ENCODE measurements at regions not wholly inside any gene's neighbourhood (a gene's known extent, or its start where the extent isn't known, plus 50 kb on each side); places are given as distances from the start of the nearest gene placed in this dataset.
"Not testable (repeated sequence)": the region's sequence is repeated elsewhere in the genome, so short reads cannot be mapped to it uniquely, and the experiment has no call there.

DNA sequence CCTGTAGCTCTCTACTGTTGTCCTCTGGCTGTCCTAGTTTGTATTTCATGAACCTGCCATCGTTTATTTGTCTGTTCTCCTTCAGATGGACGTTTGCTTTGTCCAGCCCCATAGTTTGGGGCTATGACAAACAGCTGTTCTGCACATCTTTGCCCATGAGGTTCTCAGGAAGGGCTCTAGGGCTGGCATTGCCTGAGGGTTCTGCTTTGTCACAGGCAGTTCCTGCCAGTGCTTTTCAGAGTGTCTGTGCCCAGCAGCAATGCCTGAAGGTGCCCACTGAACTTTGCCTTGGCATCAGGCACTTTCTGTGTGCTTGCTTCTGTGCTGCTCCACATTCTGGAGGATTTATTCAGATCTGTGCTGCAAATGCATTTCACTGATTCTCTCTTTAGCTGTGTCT is 361.3 kb downstream of the TMEM121 start:
- peaks cover 74% of the 10 kb centered on the region for H3K9me3 ChIP-seq (ENCODE audit: insufficient read depth, low read depth, low read length)
- H3K4me3 ChIP-seq (ENCODE audit: low read length): no peak overlapping the region
- no peak overlapping the region for H3K27ac ChIP-seq (ENCODE audit: low read length)
- no peaks in the 10 kb centered on the region for H3K36me3 ChIP-seq (ENCODE audit: insufficient read depth, low read depth, low read length)
- no peaks in the 10 kb centered on the region for H3K4me1 ChIP-seq (ENCODE audit: insufficient read depth, low read length)
- H3K9ac ChIP-seq (ENCODE audit: low read depth, low read length): no peak overlapping the region
- H3K27me3 ChIP-seq (ENCODE audit: insufficient read depth, low read length): no peaks in the 10 kb centered on the region

DNA sequence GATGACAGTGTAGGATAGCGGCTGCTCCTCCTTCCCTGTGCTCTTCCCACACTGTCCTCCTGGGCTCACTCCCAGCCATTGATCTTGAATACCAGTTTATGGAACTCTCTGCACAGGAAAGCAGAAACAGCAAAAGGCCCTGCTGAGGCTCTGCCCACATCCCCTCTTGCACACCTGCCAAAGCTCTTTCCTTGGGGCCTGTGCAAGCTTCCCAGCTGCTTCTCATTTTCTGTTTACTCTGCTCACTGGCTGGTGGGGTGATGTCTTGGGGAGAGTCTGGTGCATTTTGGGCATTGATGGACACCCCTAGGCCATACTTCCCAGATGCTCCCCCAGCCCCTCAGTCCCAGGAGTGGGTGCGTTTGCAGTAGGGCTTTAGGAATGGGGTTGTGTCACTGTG is 361.8 kb downstream of the TMEM121 start:
- no peak overlapping the region for H3K9ac ChIP-seq (ENCODE audit: low read depth, low read length)
- H3K27ac ChIP-seq (ENCODE audit: low read length): no peak overlapping the region
- H3K4me1 ChIP-seq (ENCODE audit: insufficient read depth, low read length): no peaks in the 10 kb centered on the region
- peaks cover 69% of the 10 kb centered on the region for H3K9me3 ChIP-seq (ENCODE audit: insufficient read depth, low read depth, low read length)
- H3K4me3 ChIP-seq (ENCODE audit: low read length): no peak overlapping the region
- no peaks in the 10 kb centered on the region for H3K36me3 ChIP-seq (ENCODE audit: insufficient read depth, low read depth, low read length)
- no peaks in the 10 kb centered on the region for H3K27me3 ChIP-seq (ENCODE audit: insufficient read depth, low read length)

DNA sequence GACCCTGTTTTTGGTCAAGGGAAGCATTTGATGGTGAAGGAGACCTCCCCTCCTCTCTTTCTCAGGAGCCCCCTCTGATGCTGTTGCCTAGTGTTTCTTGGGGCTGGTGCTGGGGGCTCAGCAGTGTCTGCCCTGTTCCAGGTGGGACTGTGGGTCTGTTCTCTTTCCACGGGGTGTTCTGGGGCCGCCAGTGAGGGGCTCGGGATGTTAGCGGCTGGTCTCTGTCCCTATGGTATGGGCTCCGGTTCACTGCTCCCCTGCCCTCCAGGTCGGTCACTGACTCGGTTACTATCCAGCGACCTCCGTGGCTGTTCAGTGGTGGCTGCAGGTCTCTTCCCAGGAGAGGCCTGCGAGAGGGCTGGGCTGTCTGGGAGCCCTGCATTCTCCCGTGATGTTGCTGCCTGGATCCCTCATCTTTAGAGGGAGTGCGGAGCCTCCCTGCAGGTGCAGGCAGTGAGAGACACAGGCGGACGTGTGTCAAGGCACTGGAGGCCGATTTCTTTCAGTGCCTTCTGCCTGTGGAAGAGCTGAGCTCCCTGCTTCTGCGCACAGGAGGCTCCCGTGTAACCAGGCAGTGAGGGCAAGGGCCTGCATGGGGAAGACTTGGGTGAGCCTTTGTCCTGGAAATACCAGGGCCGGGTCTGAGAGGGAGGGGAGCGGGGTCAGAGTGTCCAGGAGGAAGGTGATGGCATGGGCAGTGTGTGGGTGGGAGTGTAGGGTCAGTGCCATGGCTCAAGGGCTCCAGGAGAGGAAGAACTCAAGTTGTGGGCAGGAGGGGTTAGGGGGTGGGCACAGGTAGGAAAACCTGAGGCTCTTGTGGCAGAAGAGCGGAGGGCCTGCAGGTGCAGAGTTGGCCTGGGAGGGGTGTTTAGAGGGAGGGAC is 362.6 kb downstream of the TMEM121 start:
- no peaks in the 10 kb centered on the region for H3K4me1 ChIP-seq (ENCODE audit: insufficient read depth, low read length)
- H3K4me3 ChIP-seq (ENCODE audit: low read length): no peak overlapping the region
- no peak overlapping the region for H3K9ac ChIP-seq (ENCODE audit: low read depth, low read length)
- peaks cover 62% of the 10 kb centered on the region for H3K9me3 ChIP-seq (ENCODE audit: insufficient read depth, low read depth, low read length)
- no peak overlapping the region for H3K27ac ChIP-seq (ENCODE audit: low read length)
- H3K27me3 ChIP-seq (ENCODE audit: insufficient read depth, low read length): no peaks in the 10 kb centered on the region
- no peaks in the 10 kb centered on the region for H3K36me3 ChIP-seq (ENCODE audit: insufficient read depth, low read depth, low read length)

DNA sequence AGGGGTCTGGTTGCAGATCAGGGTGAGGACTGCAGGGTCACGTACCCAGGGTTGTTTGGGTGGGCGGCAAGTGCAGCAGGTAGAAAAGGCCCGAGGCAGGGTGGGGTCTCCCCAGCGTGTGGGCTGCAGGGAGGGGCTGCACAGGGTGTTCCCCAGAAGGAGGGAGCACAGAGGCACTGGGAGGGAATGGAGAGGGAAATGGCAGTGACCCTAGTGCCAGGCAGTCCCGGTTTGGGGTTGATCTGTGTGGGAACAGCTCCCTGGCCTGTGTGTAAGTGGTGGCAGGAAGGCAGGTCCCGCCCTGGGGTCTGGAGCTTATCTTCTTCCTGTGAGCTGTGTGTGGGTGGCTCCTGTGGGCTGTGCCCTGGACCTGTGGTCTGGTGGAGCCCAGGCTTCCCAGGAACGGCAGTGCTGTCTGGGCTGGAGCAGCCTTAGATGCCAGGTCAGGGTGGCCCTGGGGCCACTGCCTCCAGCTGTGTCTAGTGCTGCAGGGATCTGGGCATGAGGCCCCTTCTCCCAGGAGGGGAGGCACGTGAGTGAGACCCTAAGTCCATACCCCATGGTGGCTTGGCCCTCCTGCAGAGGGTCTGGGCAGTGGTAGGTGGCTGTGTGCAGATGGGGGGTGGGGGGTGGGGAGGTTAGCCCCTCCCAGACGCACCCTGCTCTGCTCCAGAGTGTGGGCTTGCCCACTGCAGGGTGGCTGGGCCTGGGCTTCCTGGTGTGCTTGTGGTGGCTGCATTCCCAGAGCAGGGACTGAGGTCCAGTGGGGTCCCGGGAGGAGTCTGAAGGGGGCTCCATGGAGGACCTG is 363.5 kb downstream of the TMEM121 start:
- Histone ChIP-seq H3K4me1 (ENCODE audit: insufficient read depth, low read length) (no peaks in the 10 kb centered on the region), H3K9ac (ENCODE audit: low read depth, low read length) (no peak overlapping the region), H3K4me3 (ENCODE audit: low read length) (no peak overlapping the region), H3K27me3 (ENCODE audit: insufficient read depth, low read length) (no peaks in the 10 kb centered on the region), H3K9me3 (ENCODE audit: insufficient read depth, low read depth, low read length) (peaks cover 62% of the 10 kb centered on the region), H3K27ac (ENCODE audit: low read length) (no peak overlapping the region), H3K36me3 (ENCODE audit: insufficient read depth, low read depth, low read length) (no peaks in the 10 kb centered on the region)

DNA sequence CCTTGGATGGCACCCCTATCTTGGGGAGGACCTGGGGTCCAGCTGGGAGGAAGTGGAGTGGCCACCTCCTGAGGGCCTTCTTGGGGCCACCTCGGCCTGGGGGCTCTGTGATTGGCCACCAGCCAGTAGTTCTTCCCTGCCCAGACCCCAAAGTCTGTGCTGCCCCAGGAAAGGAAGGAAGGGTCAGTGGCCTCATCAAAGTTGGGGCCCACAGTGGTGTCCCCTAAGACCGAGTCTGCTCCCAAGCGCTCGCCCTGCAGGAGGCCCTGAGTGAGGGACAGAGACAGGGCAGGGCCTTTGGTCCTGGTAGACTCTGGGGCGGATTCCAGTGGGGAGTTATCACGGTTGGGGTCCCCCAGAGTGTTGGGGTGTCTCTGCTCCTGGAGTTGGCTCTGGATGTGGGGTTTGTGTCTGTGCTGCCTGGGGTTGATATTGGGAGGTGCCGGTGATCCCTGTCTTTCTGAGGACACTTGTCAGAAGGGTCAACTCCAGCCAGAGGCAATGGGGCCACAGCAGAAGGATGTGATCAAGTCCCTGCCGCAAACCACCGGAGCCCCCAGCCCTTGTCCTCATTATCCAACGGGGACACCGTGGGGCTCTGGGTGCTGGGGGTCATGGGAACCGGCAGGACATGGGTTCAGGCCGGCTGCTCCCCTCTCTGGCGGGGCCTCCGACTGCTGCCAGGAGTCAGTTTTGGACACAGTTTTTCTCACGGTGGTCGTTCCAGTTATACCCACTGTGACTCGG is 364.3 kb downstream of the TMEM121 start:
- peaks cover 62% of the 10 kb centered on the region for H3K9me3 ChIP-seq (ENCODE audit: insufficient read depth, low read depth, low read length)
- no peak overlapping the region for H3K4me3 ChIP-seq (ENCODE audit: low read length)
- no peaks in the 10 kb centered on the region for H3K36me3 ChIP-seq (ENCODE audit: insufficient read depth, low read depth, low read length)
- no peaks in the 10 kb centered on the region for H3K27me3 ChIP-seq (ENCODE audit: insufficient read depth, low read length)
- H3K27ac ChIP-seq (ENCODE audit: low read length): no peak overlapping the region
- no peaks in the 10 kb centered on the region for H3K4me1 ChIP-seq (ENCODE audit: insufficient read depth, low read length)
- no peak overlapping the region for H3K9ac ChIP-seq (ENCODE audit: low read depth, low read length)

DNA sequence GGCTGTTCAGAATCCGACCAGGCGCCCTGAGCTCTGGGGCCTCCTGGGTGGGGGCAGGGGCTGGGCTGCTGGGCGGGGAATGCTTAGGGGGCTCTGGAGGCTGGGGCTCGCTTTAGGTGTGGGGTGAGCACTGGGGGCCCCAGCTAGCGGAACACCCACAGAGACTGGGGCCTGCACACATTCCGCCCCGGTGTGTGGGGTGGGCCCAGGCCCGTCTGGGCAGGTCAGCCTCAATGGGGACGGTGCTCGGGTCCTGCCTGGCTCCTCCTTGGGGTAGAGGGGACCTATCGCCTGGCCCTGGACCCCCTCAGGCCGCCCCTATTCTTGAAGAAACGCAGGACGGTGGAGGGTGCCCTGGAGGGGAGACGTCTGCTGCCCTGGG is 364.8 kb downstream of the TMEM121 start:
- Histone ChIP-seq H3K4me3 (ENCODE audit: low read length) (no peak overlapping the region), H3K36me3 (ENCODE audit: insufficient read depth, low read depth, low read length) (no peaks in the 10 kb centered on the region), H3K27ac (ENCODE audit: low read length) (no peak overlapping the region), H3K4me1 (ENCODE audit: insufficient read depth, low read length) (no peaks in the 10 kb centered on the region), H3K9me3 (ENCODE audit: insufficient read depth, low read depth, low read length) (peaks cover 59% of the 10 kb centered on the region), H3K27me3 (ENCODE audit: insufficient read depth, low read length) (no peaks in the 10 kb centered on the region), H3K9ac (ENCODE audit: low read depth, low read length) (no peak overlapping the region)

DNA sequence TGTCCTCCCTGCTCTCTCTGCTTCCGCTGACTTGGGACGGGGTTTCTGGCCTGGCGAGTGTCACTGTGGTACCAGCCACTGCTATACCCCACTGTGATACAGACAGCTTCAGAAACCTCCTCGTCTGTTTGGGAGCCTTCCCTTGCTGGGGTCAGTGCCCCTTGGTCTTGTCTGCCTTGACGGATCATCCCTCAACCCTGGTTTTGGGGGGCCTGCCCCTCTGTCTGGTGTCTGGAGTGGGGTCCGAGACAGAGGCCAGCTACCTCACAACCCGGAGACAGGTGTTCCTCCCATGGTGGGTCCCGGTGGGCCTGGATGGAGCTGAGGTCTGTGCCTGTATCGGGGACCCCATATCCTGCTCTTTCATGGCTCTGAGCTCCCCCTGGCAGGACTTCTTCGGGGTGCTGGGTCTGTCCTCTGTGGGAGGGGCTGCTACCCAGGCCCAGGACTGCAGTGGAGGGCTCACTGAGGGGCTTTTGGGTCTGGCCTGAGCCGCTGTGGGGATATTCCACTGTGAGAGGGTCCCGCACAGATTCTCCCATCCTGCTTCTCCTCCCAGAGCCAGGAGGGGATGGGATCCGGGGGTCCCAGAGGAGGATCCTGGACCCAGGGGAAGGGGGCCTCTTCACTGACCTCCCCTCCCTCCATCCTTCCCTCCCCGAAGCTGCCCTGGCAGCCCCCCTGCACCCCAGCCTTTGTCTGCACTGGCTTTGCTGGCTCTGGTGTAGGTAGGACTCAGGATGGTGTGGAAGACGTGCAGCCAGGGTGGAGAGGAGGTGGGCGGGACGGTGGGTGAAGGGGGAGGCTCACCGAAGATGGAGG is 365.5 kb downstream of the TMEM121 start:
- Histone ChIP-seq H3K27me3 (ENCODE audit: insufficient read depth, low read length) (no peaks in the 10 kb centered on the region), H3K4me1 (ENCODE audit: insufficient read depth, low read length) (no peaks in the 10 kb centered on the region), H3K27ac (ENCODE audit: low read length) (no peak overlapping the region), H3K36me3 (ENCODE audit: insufficient read depth, low read depth, low read length) (no peaks in the 10 kb centered on the region), H3K9me3 (ENCODE audit: insufficient read depth, low read depth, low read length) (peaks cover 63% of the 10 kb centered on the region), H3K9ac (ENCODE audit: low read depth, low read length) (no peak overlapping the region), H3K4me3 (ENCODE audit: low read length) (no peak overlapping the region)

DNA sequence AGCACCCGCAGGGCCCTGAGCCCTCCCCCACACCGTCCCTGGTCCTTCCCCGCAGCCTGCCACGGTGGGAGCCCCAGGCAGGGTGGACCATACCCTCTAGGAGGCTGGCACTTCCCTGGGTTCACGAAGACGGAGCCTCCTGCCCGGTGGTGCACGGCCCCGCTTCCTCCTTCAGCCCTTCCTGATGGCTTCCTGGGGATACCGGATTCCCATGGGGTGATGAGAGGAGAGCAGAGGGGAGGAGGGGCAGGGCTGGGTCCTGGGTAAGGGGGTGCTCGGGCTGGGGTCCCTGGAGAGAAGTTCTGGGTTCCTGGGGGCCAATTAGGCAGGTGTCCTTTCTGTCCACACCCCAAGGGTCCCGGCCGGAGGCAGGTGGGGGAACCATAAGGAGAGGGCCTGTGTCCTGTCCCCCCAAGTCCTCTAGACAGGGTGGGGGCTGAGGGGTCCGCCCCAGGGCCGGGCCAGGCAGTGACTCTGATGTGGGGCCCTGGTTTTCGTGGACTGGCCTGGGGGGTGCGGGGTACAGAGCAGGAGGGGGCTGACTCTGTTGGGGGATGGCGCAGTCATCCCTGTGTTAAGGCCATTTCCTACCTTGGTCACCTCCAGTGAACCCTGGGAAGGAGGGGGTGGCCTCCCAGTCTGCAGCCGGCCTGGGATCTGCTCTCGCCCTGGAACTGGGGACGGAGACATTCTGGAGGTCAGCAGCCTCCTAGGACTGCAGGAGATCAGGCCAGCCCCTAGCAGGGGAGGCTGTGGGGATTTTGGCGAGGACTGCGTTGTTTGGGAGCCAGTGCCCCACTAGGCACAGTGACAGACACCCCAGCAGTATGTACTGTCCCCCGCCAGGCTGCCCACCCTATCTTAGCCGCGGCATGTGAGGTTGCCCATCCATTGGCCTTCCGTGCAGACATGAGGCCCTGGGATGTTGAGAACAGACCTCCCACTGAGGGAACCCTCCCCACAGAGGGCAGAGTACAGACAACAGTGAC is 366.4 kb downstream of the TMEM121 start:
- not testable (repeated sequence) for H3K36me3 ChIP-seq (ENCODE audit: insufficient read depth, low read depth, low read length); H3K4me1 ChIP-seq (ENCODE audit: insufficient read depth, low read length); H3K9ac ChIP-seq (ENCODE audit: low read depth, low read length); H3K4me3 ChIP-seq (ENCODE audit: low read length); H3K27me3 ChIP-seq (ENCODE audit: insufficient read depth, low read length); H3K27ac ChIP-seq (ENCODE audit: low read length)
- H3K9me3 ChIP-seq (ENCODE audit: insufficient read depth, low read depth, low read length): peaks cover 68% of the 10 kb centered on the region

DNA sequence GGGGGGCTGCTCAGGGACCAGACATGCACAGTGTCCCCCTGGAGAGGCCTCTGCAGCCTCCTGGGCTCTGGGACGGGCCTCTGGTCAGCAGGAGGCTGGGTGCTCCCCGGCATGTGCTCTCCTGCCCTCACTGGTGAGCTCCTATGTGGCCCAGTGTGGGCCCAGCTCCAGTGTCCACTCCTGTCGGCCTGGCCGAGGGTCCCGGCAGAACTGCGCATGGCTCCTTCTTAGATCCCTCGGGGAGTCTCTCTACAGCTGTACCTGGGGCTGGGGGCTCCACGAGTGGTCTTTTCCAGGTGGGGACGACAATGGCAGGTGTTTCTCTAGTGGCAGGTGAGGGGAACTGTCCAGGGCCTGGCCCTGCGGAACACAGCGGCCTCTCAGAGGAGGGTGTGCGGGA is 367.3 kb downstream of the TMEM121 start:
- H3K27ac ChIP-seq (ENCODE audit: low read length); H3K9ac ChIP-seq (ENCODE audit: low read depth, low read length); H3K36me3 ChIP-seq (ENCODE audit: insufficient read depth, low read depth, low read length); H3K27me3 ChIP-seq (ENCODE audit: insufficient read depth, low read length); H3K4me3 ChIP-seq (ENCODE audit: low read length); H3K4me1 ChIP-seq (ENCODE audit: insufficient read depth, low read length): not testable (repeated sequence)
- H3K9me3 ChIP-seq (ENCODE audit: insufficient read depth, low read depth, low read length): peaks cover 69% of the 10 kb centered on the region

DNA sequence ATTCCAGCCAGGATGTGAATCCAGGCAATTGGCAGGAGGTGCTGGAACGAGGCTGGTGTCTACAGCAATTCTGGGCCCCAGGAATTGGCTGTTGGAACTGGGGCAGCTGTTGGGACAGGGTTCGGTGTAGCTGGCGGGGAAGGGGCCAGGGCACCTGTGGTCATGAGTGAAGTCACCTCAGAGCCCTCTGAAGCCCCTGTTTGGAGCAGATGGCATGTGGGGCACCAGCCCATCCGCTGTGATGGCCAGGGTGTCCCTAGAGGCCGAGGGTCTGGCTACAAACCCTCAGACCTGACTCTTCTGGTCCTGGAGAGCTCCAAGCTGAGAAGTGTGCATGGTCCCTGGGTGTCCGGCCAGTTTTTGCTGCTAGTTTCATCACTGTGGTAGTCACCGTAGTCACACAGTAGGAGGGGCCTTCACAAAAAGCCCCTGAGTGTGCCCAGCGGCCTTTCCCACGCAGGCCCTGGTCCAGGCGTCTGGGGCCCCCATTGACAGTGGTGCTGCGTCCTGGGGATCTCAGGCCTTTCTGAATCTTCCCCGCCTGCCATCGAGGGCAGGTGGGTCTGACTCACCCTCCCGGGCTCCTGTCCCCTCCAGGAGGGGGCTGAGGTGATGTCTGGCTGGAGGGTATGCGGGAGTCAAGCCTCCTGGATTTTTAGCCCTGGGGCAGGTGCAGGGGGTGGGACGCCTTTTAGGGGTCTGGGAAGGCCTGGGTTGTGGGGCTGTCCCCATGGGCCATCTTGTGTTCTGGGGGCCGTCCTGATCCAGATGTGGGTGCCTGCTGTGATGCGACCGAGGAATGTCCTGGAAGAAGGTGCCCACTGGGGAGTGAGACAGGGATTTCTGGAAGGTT is 368.0 kb downstream of the TMEM121 start:
- Histone ChIP-seq H3K4me3 (ENCODE audit: low read length) (no peak overlapping the region), H3K36me3 (ENCODE audit: insufficient read depth, low read depth, low read length) (no peaks in the 10 kb centered on the region), H3K9me3 (ENCODE audit: insufficient read depth, low read depth, low read length) (peaks cover 73% of the 10 kb centered on the region), H3K27ac (ENCODE audit: low read length) (no peak overlapping the region), H3K4me1 (ENCODE audit: insufficient read depth, low read length) (no peaks in the 10 kb centered on the region), H3K9ac (ENCODE audit: low read depth, low read length) (no peak overlapping the region), H3K27me3 (ENCODE audit: insufficient read depth, low read length) (no peaks in the 10 kb centered on the region)
